Mammary epithelial cell (primary cell): ENCODE measurements at regions not wholly inside any gene's neighbourhood (a gene's known extent, or its start where the extent isn't known, plus 50 kb on each side); places are given as distances from the start of the nearest gene placed in this dataset.

Experiments
- CTCF ChIP-seq, 2 donors: IDR thresholded peaks in 1 of 2; conservative IDR thresholded peaks in 1 of 2; 2 replicates each; pipeline ENCODE4 v1.5.1; 2011 to 2012; ENCODE audit warnings: inconsistent platforms in 2 of 2, low read length in 2 of 2, mild to moderate bottlenecking in 2 of 2, control low read depth in 1 of 2, low read depth in 1 of 2; ENCODE audit not compliant: insufficient read depth in 1 of 2; ENCODE audit errors: extremely low read depth in 1 of 2
- EZH2 ChIP-seq: IDR thresholded peaks from 2 replicates; pipeline ENCODE4 v1.6.1; 2012; ENCODE audit warnings: low read length, inconsistent platforms, borderline replicate concordance

- TF ChIP-seq CTCF (conservative IDR thresholded peaks at IDR 0.05 in 1 of 2, IDR thresholded peaks at IDR 0.05 in 1 of 2; ENCODE audit: extremely low read depth in 1 of 2, insufficient read depth in 1 of 2, low read depth in 1 of 2, low read length in 2 of 2) (no peak), EZH2 (no peak)
Observed at GRCh38 chr13:30022796-30023195, 172.4 kb upstream of the UBL3 start.
